ENCODE measurements at regions not wholly inside any gene's neighbourhood (a gene's known extent, or its start where the extent isn't known, plus 50 kb on each side); places are given as distances from the start of the nearest gene placed in this dataset.

DNA sequence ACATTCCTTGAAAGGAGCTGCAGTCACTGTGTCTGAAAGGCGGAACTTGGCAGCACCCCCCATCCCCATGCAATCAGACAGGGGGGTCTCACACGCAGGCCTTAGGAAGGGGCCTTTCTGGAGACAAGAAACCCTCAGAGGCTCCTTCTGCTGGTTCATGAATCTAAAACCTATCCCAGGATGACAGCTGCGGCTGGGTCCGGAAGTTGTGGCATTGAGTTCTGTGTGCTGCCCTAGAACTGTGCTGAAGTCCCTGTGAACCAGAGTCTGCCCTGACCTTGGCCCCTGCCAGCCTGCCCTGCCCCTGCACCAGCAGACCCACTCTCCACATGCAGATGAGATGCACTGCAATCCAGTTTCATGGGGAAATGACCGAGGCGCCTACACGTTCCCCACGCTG is 268.0 kb downstream of the CTTN start:
- Histone ChIP-seq H3K27me3 (peaks cover 3 to 19% of the 10 kb centered on the region in 2 donors), H3K4me1 (peaks cover 0 to 16% of the 10 kb centered on the region in 2 donors), H3K27ac (no peak overlapping the region), H3K9me3 (no peaks in the 10 kb centered on the region), H3K4me3 (no peak overlapping the region), H3K36me3 (no peaks in the 10 kb centered on the region)
- TF ChIP-seq CTCF (IDR thresholded peaks at IDR 0.05), result no peak
- no peak for DNase-seq (ENCODE audit: low spot score)

DNA sequence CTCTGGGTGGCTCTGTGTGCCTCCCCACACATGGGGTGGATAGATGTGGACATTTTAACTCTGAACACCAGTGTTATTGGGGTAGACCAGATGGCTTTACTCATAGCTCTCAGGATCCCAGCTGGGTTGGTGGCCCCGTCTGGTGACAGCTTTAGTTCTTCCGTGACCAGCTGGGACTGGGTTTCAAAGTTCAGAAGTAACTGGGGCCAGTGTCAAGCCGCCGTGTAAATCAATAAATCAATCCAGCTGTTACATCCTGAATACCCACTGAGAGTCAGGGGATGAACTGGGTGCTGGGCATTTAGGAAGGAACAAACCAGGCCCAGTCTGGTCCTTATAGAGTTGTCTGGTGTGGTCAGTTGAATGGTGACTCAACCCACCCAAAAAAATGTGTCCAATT is 269.4 kb downstream of the CTTN start:
- H3K27ac ChIP-seq, result no peak overlapping the region
- no peak overlapping the region for H3K4me3 ChIP-seq
- H3K4me1 ChIP-seq, result peaks cover 0 to 2% of the 10 kb centered on the region in 2 donors
- TF ChIP-seq CTCF (IDR thresholded peaks at IDR 0.05), result no peak
- no peaks in the 10 kb centered on the region for H3K9me3 ChIP-seq
- no peak for DNase-seq (ENCODE audit: low spot score)
- H3K36me3 ChIP-seq, result no peaks in the 10 kb centered on the region
- peaks cover 3 to 5% of the 10 kb centered on the region in 2 donors for H3K27me3 ChIP-seq

DNA sequence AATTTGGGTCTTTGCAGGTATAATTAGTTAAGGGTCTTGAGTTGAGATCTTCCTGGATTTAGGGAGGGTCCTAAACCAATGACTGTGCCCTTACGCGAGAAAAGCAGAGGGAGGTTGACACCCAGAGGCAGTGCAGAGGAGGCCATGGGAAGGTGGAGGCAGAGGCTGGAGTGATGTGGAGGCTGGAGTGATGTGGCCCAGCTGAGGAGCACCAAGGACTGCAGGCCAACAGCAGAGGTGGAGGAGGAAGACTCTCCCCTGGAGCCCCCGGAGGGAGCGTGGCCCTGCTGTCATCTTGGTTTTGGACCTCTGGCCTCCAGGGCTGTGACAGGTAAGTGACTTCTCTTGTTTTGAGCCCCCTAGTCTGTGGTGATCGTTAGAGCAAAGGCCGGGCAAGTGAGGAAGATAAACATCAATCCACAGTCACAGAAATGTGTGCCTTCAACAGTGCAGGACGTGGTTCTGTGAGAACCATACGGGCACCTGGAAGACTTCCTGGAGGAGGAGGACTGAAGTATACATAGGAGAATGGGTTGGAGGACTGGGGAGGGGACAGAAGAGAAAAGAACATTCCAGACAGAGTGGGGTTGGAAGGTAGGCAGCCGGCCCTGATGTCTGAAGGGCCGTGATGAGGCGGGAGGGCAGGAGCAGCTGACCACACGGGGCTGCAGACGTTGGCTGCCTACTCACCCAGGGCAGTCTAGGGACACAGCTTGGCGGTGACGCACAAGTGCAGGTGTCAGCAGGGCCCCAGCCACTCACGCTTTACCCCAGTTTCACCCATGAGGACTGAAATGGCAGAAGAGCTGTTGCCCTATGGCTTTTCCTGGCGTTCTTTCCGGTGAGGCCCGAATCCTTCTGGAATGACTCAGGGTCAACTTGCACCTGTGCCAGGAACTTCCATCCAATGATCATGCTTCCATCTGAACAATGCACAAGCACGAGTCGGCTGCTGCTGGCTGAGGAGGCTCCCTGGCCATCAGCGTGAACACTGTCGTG is 270.2 kb downstream of the CTTN start:
- Histone ChIP-seq H3K27ac (no peak overlapping the region), H3K4me1 (no peaks in the 10 kb centered on the region), H3K9me3 (no peaks in the 10 kb centered on the region), H3K27me3 (peaks cover 0 to 1% of the 10 kb centered on the region in 2 donors), H3K4me3 (no peak overlapping the region), H3K36me3 (no peaks in the 10 kb centered on the region)
- no peak for DNase-seq (ENCODE audit: low spot score)
- TF ChIP-seq CTCF (IDR thresholded peaks at IDR 0.05), result no peak

- H3K36me3 ChIP-seq, result no peaks in the 10 kb centered on the region
- TF ChIP-seq CTCF (IDR thresholded peaks at IDR 0.05), result no peak
- H3K4me3 ChIP-seq, result no peak overlapping the region
- no peaks in the 10 kb centered on the region for H3K4me1 ChIP-seq
- H3K27ac ChIP-seq, result no peak overlapping the region
- no peaks in the 10 kb centered on the region for H3K9me3 ChIP-seq
- DNase-seq (ENCODE audit: low spot score), result no peak
- H3K27me3 ChIP-seq, result no peaks in the 10 kb centered on the region
Measured at GRCh38 chr11:70669281-70669680, 271.0 kb downstream of the CTTN start.

- Histone ChIP-seq H3K27me3 (no peaks in the 10 kb centered on the region), H3K9me3 (no peaks in the 10 kb centered on the region)
- no peak for TF ChIP-seq CTCF (IDR thresholded peaks at IDR 0.05)
Measured at GRCh38 chr11:70669871-70670675, 271.7 kb downstream of the CTTN start.

More at GRCh38 chr11:70669871-70670675, 271.7 kb downstream of the CTTN start:
- no peak overlapping the region for H3K27ac ChIP-seq
- no peak for DNase-seq (ENCODE audit: low spot score)
- no peaks in the 10 kb centered on the region for H3K36me3 ChIP-seq
- H3K4me3 ChIP-seq, result no peak overlapping the region
- no peaks in the 10 kb centered on the region for H3K4me1 ChIP-seq

All from right atrium auricular region (tissue), 2 donors.